GM21528 (cell line): ENCODE measurements at regions not wholly inside any gene's neighbourhood (a gene's known extent, or its start where the extent isn't known, plus 50 kb on each side); places are given as distances from the start of the nearest gene placed in this dataset.

Experiments
- ATAC-seq: cut with Tn5 transposase; IDR thresholded peaks from one replicate; pipeline ENCODE4 v1.9.1; 2021; ENCODE audit warnings: mild to moderate bottlenecking, moderate library complexity; ENCODE audit not compliant: unreplicated experiment, low FRiP score

DNA sequence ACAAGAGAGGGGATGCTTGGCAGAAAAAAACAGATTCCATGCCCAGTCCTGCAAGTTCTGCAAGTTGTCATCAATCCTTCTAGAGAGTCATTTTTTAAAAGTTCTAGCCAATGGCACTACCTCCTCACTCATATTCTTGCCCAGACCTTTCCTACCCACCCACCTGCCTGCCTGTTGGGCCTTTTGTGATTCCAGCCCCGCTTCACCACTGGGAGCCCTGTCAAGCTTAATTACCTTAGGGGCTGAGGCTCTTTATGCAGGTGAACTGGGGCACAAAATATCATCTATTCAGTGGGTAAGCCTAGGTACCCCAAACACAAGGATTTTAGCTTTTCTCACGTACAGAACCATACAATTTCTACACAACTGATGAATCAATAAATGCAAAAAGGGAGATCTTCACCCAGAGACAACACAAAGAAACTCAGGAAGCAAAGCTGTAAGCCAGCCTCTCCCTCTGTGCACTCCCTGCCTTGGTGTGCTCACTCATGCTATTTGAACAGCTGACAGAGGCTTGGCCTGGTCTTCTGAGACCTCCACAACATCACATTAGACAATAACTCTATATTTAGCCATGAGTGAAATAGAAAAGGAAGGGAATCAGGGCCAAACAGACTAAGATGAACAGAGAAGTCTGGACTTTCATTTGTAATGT, 222.6 kb downstream of the HTR7 start:
- ATAC-seq, result no peak

GRCh38 chr10:90640756-90641155, 217.1 kb downstream of the HTR7 start:
- no peak for ATAC-seq

DNA sequence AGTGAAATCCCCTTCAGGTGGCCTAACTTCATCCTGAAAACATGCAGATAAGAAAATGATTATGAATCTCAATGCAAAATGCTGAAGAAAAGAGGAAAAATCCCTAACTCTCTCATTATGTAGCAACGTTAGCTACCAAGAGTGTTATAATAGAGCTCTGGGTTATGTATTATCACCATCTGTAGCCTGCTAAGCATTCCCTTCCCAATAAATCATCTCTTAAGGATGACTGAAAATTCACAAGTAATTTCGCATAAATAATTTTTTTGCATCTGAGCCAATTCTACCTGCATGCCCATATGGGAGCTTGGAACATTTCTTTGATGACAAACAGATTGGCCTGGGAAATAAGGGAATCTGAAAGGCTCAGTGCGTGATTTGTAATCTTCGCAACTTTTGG, 216.1 kb downstream of the HTR7 start:
- no peak for ATAC-seq

GRCh38 chr10:90642136-90642535, 215.7 kb downstream of the HTR7 start:
- ATAC-seq, result no peak

DNA sequence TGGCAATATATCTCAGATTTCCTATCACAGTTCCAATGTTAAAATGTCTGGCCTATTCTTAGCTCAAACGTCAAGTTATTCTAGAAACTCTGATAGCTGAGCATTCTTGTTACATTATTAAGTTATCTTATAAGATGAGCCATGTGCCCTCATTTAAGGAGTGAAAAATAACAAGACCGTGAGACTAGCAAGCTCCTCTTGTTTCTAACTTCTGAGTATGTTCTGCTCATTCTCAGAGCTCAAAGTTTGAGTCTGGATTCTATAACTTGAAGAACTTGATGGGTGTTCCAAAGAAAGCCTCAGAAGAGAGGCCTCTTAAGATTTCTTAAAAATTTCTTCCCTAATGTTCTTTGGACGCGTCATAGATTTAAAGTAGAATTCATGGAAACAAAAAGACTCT, 215.2 kb downstream of the HTR7 start:
- no peak for ATAC-seq

DNA sequence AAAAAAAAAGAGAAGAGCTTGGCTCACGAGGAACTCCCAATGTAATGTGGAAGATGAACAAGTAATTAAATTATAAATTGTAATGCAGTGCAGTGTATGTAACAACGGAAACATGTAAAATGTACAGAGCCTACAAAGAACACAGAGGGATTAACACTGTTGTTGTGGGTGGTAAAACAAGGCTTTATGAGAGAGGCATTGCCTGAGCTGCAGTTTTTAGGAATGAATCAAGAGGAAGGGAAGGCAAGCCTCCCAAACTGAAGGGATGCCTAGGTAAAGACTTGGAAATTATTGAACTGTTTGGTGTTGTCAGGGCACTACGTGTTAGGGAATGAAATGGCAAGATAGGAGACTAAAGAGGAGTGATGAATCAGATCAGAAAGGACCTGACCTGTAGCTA, 213.7 kb downstream of the HTR7 start:
- ATAC-seq, result no peak

GRCh38 chr10:90650858-90651257, 207.0 kb downstream of the HTR7 start:
- no peak for ATAC-seq

DNA sequence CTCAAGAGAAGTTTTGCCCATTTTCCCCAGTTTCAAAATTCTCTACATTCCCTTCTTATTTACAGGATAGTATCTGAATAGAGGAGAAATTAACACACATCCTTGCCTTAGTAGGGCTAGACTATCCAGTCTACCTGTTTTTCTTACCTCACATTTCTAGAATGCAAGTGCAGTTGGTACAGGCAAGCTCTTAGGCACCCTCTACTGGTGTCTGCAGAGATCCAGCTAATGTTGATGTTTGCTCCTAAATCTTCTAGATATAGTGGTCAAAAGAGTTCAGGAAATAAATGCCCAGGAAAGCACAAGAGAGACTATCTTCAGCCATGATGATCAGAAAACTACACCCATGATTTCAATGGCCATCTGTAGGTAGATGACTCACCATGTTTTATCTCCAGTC, 205.3 kb downstream of the HTR7 start:
- no peak for ATAC-seq

DNA sequence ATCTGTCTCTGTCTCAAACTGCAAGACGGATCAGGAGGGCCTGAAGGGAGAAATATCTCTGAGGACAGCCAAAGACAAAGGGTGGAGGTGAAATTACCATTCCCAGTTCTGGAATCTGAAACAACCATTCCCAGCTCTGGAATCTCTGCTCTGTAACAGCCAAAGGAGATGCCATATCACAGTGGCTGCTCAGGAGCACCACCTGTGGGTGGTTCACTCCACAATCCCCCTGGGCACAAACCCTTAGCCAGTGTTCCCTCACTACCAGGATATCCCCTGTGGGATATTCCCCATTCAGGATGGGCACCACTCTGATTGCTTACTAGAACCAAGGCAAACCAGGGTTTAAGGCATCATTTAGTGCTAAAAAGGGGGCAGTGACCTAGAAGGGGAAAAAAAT, 199.0 kb downstream of the HTR7 start:
- ATAC-seq, result no peak

- no peak for ATAC-seq
These were observed 191.8 kb downstream of the HTR7 start for GRCh38 chr10:90665905-90666662.

DNA sequence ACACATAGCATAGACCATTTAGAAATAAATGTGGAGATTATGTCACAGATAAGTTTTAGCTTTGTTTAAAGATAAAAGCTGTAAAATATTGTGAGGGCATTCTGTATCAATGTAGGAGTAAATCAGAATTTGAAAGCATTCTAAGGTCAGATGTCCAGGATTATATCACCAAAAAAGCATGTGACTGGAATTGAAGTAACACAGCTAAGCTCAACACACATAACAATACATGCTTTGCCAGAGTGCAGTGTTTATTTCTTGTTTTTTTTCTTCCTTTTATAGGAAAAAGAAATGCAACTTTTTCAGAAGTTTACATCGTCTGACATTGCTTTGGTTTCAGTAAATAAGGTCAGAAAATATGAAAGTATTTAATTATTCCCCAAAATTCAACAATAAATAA, 183.4 kb downstream of the HTR7 start:
- no peak for ATAC-seq

DNA sequence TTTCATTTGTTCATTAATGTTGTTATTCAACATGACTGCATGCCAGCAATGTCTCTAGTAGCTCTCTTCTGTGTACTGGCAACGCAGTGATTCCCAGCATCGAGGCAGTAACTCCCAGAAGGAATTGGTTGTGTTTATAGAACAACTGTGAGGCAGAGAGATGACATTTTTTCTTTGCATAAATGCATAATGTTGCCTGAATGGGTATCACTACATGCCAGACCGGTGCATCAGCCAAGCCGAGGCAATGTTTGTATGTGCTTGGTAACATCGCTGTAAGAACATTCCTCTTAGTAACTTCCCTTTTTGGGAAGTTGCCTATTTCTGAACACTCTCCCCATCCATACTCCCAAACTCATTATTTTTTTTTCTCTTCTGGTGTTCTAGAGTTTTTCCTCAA, 182.9 kb downstream of the HTR7 start:
- no peak for ATAC-seq

DNA sequence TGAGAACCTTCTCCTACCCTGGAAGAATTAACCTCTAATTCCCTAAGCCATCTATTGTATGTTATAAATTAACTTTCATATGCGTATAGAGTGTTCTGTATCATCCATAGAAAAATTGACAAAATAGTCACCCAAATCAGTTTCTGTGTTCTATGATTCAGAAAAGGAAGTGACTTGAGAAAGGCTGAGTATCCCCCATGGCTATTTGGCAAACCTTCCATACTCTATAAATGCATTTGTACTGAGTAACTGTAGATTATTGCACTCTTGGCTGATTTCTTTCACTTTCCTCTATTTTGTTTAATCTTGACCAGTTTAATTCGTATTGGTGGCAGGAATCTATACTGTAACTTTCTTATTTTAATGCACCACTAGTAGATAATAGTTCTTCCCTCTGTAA, 182.2 kb downstream of the HTR7 start:
- no peak for ATAC-seq
